ENCODE measurements at regions not wholly inside any gene's neighbourhood (a gene's known extent, or its start where the extent isn't known, plus 50 kb on each side); places are given as distances from the start of the nearest gene placed in this dataset.

DNA sequence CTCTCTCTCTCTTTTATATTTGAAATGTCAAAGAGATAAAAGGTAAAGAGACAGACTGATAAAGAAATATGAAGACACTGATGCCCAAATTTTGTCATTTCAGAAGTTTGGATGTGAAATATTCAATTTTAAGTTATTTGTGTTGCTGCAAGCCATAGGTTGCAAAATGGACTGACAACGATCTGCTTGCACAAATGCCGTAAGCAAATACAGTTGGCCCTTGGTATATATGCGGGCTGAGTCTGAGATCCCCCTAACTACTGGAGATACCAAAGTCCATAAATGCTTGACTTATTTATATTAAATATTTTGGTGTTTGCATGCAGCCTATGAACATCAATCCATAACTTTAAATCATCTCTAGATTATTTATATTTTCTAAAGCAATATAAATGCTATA, 1459.1 kb upstream of the ALCAM start:
- no peaks in the 10 kb centered on the region for H3K9me3 ChIP-seq (replicated peaks; ENCODE audit: insufficient read depth, low read length)
- no peaks in the 10 kb centered on the region for H3K36me3 ChIP-seq (replicated peaks; ENCODE audit: insufficient read depth, low read length)
- H3K4me1 ChIP-seq (ENCODE audit: low read length): no peaks in the 10 kb centered on the region
- no peak overlapping the region for H2AFZ ChIP-seq (ENCODE audit: low read length)
- no peak overlapping the region for H3K27ac ChIP-seq (ENCODE audit: low read length)
- no peak overlapping the region for H3K4me3 ChIP-seq (ENCODE audit: low read length)
- no peak for DNase-seq
- TF ChIP-seq EZH2phosphoT487 (IDR thresholded peaks at IDR 0.05; ENCODE audit: low read length): no peak
- TF ChIP-seq EZH2 (optimal IDR thresholded peaks at IDR 0.05; ENCODE audit: low read depth, low read length): no peak
- TF ChIP-seq, protein P1, sequence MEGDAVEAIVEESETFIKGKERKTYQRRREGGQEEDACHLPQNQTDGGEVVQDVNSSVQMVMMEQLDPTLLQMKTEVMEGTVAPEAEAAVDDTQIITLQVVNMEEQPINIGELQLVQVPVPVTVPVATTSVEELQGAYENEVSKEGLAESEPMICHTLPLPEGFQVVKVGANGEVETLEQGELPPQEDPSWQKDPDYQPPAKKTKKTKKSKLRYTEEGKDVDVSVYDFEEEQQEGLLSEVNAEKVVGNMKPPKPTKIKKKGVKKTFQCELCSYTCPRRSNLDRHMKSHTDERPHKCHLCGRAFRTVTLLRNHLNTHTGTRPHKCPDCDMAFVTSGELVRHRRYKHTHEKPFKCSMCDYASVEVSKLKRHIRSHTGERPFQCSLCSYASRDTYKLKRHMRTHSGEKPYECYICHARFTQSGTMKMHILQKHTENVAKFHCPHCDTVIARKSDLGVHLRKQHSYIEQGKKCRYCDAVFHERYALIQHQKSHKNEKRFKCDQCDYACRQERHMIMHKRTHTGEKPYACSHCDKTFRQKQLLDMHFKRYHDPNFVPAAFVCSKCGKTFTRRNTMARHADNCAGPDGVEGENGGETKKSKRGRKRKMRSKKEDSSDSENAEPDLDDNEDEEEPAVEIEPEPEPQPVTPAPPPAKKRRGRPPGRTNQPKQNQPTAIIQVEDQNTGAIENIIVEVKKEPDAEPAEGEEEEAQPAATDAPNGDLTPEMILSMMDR (IDR thresholded peaks at IDR 0.05; ENCODE audit: low read length): no peak
- H3F3A ChIP-seq (ENCODE audit: insufficient read depth, low read length): no peaks in the 10 kb centered on the region
- no peaks in the 10 kb centered on the region for H3K9me2 ChIP-seq (replicated peaks; ENCODE audit: insufficient read depth, low read length)
- no peaks in the 10 kb centered on the region for H4K20me1 ChIP-seq (ENCODE audit: insufficient read depth, low read length)
- H3K9ac ChIP-seq (ENCODE audit: low read length): no peak overlapping the region
- no peaks in the 10 kb centered on the region for H3K27me3 ChIP-seq (replicated peaks; ENCODE audit: insufficient read depth, low read length)
- H3K79me2 ChIP-seq (ENCODE audit: low read length): no peaks in the 10 kb centered on the region
- H3K4me2 ChIP-seq (ENCODE audit: low read depth, low read length): no peak overlapping the region

DNA sequence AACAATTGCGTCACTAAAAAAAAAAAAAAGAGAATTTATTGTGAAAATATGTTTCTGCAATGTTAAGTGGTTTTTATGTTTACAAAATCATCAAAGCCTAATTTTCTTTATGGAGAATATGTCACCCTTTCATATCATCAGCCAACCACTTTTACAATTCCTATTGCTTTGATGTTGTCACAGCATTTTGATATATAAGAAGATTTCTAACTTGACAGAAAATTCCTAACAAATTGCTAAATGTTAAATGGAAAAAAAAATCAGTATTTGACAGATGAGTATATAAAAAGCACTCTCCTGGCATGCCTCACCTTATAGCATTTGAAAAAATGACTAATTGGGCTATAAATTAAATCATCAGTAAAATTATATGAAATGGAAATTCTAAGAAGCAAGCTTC, 1457.3 kb upstream of the ALCAM start:
- H3K4me1 ChIP-seq (ENCODE audit: low read length): no peaks in the 10 kb centered on the region
- H3K4me2 ChIP-seq (ENCODE audit: low read depth, low read length): no peak overlapping the region
- no peak overlapping the region for H3K4me3 ChIP-seq (ENCODE audit: low read length)
- H3K9me3 ChIP-seq (replicated peaks; ENCODE audit: insufficient read depth, low read length): no peaks in the 10 kb centered on the region
- H4K20me1 ChIP-seq (ENCODE audit: insufficient read depth, low read length): no peaks in the 10 kb centered on the region
- H2AFZ ChIP-seq (ENCODE audit: low read length): no peak overlapping the region
- DNase-seq: no peak
- no peak overlapping the region for H3K9ac ChIP-seq (ENCODE audit: low read length)
- no peak overlapping the region for H3K27ac ChIP-seq (ENCODE audit: low read length)
- H3K36me3 ChIP-seq (replicated peaks; ENCODE audit: insufficient read depth, low read length): no peaks in the 10 kb centered on the region
- TF ChIP-seq EZH2 (optimal IDR thresholded peaks at IDR 0.05; ENCODE audit: low read depth, low read length) (no peak), EZH2phosphoT487 (IDR thresholded peaks at IDR 0.05; ENCODE audit: low read length) (no peak)
- TF ChIP-seq, protein P1 (IDR thresholded peaks at IDR 0.05; ENCODE audit: low read length): no peak
- H3K9me2 ChIP-seq (replicated peaks; ENCODE audit: insufficient read depth, low read length): no peaks in the 10 kb centered on the region
- H3K79me2 ChIP-seq (ENCODE audit: low read length): no peaks in the 10 kb centered on the region
- H3F3A ChIP-seq (ENCODE audit: insufficient read depth, low read length): no peaks in the 10 kb centered on the region
- no peaks in the 10 kb centered on the region for H3K27me3 ChIP-seq (replicated peaks; ENCODE audit: insufficient read depth, low read length)

DNA sequence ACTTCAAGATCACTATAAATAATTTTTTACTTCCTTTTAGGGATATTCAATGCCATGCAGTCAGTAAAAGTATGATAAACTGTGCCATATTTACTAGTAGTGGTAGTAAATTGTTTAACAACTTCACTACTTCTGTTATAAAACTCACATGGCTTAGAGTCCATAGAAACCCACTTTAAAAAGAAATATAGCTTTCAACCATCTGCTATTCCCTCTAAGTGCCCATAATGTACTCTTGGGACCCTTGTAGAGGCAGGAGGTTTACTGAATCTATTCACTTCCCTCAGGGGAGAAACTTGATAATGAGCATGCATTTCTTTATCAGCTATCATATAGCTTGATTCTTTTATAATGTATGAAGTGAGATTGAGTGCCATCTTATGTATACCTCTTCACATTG, 1448.4 kb upstream of the ALCAM start:
- H3K27ac ChIP-seq (ENCODE audit: low read length): no peak overlapping the region
- no peaks in the 10 kb centered on the region for H3K36me3 ChIP-seq (replicated peaks; ENCODE audit: insufficient read depth, low read length)
- H3K9me2 ChIP-seq (replicated peaks; ENCODE audit: insufficient read depth, low read length): no peaks in the 10 kb centered on the region
- H3K9ac ChIP-seq (ENCODE audit: low read length): no peak overlapping the region
- H3K9me3 ChIP-seq (replicated peaks; ENCODE audit: insufficient read depth, low read length): no peaks in the 10 kb centered on the region
- TF ChIP-seq, protein P1 (IDR thresholded peaks at IDR 0.05; ENCODE audit: low read length): no peak
- TF ChIP-seq EZH2 (optimal IDR thresholded peaks at IDR 0.05; ENCODE audit: low read depth, low read length): no peak
- no peak for TF ChIP-seq EZH2phosphoT487 (IDR thresholded peaks at IDR 0.05; ENCODE audit: low read length)
- DNase-seq: no peak
- H3F3A ChIP-seq (ENCODE audit: insufficient read depth, low read length): no peaks in the 10 kb centered on the region
- no peak overlapping the region for H3K4me3 ChIP-seq (ENCODE audit: low read length)
- no peaks in the 10 kb centered on the region for H3K79me2 ChIP-seq (ENCODE audit: low read length)
- H4K20me1 ChIP-seq (ENCODE audit: insufficient read depth, low read length): no peaks in the 10 kb centered on the region
- H3K4me2 ChIP-seq (ENCODE audit: low read depth, low read length): no peak overlapping the region
- H2AFZ ChIP-seq (ENCODE audit: low read length): no peak overlapping the region
- no peaks in the 10 kb centered on the region for H3K27me3 ChIP-seq (replicated peaks; ENCODE audit: insufficient read depth, low read length)
- no peaks in the 10 kb centered on the region for H3K4me1 ChIP-seq (ENCODE audit: low read length)

Measured in MM.1S (cell line).